ENCODE measurements at regions not wholly inside any gene's neighbourhood (a gene's known extent, or its start where the extent isn't known, plus 50 kb on each side); places are given as distances from the start of the nearest gene placed in this dataset.

DNA sequence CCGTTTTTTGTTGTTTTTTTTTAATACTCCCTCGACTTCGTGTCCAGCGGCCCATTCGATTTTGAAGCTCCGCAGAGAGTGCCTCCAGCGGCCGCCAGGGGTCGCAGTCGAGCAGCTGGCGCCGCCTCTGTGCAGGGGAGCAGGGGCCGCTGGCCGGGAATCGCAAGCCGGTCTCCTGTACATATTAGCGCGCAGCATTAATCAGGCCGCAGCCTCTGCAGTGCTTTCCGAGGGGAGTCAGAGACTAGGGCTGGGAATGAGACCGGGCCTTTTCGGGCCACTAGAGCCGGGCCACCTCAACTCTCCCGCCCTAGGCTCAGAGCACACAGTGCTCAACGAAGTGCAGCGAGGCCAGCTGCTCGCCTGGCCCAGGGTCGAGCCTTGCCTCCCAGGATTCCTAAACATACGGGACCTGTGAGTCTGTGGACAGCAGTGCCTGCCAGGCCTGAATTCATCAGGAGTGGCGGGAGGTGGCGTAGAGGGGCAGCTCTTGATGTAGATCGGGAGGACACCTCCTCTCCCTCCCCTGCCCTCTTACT, 81.8 kb downstream of the EMP1 start (continued):
- TF ChIP-seq, protein P1, sequence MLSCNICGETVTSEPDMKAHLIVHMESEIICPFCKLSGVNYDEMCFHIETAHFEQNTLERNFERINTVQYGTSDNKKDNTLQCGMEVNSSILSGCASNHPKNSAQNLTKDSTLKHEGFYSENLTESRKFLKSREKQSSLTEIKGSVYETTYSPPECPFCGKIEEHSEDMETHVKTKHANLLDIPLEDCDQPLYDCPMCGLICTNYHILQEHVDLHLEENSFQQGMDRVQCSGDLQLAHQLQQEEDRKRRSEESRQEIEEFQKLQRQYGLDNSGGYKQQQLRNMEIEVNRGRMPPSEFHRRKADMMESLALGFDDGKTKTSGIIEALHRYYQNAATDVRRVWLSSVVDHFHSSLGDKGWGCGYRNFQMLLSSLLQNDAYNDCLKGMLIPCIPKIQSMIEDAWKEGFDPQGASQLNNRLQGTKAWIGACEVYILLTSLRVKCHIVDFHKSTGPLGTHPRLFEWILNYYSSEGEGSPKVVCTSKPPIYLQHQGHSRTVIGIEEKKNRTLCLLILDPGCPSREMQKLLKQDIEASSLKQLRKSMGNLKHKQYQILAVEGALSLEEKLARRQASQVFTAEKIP (CRISPR knock-in tag; IDR thresholded peaks at IDR 0.05; ENCODE audit: borderline replicate concordance): no peak
- TF ChIP-seq RXRA (CRISPR knock-in tag; IDR thresholded peaks at IDR 0.05) (no peak), XRCC5 (optimal IDR thresholded peaks at IDR 0.05; ENCODE audit: low read length) (peak; percentile 71), ZNF572 (CRISPR knock-in tag; IDR thresholded peaks at IDR 0.05) (no peak), GFI1 (CRISPR knock-in tag; IDR thresholded peaks at IDR 0.05; ENCODE audit: borderline replicate concordance) (no peak), CBFB (CRISPR knock-in tag; IDR thresholded peaks at IDR 0.05) (no peak), ZNF75D (CRISPR knock-in tag; IDR thresholded peaks at IDR 0.05; ENCODE audit: borderline replicate concordance) (no peak), ZNF629 (CRISPR knock-in tag; conservative IDR thresholded peaks at IDR 0.05) (no peak)
- TF ChIP-seq, protein P2, sequence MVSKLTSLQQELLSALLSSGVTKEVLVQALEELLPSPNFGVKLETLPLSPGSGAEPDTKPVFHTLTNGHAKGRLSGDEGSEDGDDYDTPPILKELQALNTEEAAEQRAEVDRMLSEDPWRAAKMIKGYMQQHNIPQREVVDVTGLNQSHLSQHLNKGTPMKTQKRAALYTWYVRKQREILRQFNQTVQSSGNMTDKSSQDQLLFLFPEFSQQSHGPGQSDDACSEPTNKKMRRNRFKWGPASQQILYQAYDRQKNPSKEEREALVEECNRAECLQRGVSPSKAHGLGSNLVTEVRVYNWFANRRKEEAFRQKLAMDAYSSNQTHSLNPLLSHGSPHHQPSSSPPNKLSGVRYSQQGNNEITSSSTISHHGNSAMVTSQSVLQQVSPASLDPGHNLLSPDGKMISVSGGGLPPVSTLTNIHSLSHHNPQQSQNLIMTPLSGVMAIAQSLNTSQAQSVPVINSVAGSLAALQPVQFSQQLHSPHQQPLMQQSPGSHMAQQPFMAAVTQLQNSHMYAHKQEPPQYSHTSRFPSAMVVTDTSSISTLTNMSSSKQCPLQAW (CRISPR knock-in tag; IDR thresholded peaks at IDR 0.05): peak; percentile 31; the same call in 1 of the 2 replicates
- TF ChIP-seq, protein P3, sequence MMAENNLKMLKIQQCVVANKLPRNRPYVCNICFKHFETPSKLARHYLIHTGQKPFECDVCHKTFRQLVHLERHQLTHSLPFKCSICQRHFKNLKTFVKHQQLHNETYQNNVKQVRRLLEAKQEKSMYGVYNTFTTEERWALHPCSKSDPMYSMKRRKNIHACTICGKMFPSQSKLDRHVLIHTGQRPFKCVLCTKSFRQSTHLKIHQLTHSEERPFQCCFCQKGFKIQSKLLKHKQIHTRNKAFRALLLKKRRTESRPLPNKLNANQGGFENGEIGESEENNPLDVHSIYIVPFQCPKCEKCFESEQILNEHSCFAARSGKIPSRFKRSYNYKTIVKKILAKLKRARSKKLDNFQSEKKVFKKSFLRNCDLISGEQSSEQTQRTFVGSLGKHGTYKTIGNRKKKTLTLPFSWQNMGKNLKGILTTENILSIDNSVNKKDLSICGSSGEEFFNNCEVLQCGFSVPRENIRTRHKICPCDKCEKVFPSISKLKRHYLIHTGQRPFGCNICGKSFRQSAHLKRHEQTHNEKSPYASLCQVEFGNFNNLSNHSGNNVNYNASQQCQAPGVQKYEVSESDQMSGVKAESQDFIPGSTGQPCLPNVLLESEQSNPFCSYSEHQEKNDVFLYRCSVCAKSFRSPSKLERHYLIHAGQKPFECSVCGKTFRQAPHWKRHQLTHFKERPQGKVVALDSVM (CRISPR knock-in tag; IDR thresholded peaks at IDR 0.05): no peak
- TF ChIP-seq, protein P4, sequence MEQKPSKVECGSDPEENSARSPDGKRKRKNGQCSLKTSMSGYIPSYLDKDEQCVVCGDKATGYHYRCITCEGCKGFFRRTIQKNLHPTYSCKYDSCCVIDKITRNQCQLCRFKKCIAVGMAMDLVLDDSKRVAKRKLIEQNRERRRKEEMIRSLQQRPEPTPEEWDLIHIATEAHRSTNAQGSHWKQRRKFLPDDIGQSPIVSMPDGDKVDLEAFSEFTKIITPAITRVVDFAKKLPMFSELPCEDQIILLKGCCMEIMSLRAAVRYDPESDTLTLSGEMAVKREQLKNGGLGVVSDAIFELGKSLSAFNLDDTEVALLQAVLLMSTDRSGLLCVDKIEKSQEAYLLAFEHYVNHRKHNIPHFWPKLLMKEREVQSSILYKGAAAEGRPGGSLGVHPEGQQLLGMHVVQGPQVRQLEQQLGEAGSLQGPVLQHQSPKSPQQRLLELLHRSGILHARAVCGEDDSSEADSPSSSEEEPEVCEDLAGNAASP (CRISPR knock-in tag; IDR thresholded peaks at IDR 0.05; ENCODE audit: borderline replicate concordance): no peak
- TF ChIP-seq, protein P5, sequence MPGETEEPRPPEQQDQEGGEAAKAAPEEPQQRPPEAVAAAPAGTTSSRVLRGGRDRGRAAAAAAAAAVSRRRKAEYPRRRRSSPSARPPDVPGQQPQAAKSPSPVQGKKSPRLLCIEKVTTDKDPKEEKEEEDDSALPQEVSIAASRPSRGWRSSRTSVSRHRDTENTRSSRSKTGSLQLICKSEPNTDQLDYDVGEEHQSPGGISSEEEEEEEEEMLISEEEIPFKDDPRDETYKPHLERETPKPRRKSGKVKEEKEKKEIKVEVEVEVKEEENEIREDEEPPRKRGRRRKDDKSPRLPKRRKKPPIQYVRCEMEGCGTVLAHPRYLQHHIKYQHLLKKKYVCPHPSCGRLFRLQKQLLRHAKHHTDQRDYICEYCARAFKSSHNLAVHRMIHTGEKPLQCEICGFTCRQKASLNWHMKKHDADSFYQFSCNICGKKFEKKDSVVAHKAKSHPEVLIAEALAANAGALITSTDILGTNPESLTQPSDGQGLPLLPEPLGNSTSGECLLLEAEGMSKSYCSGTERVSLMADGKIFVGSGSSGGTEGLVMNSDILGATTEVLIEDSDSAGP (CRISPR knock-in tag; IDR thresholded peaks at IDR 0.05; ENCODE audit: borderline replicate concordance): peak; percentile 23; the same call in 1 of the 2 replicates
- TF ChIP-seq, protein P6, sequence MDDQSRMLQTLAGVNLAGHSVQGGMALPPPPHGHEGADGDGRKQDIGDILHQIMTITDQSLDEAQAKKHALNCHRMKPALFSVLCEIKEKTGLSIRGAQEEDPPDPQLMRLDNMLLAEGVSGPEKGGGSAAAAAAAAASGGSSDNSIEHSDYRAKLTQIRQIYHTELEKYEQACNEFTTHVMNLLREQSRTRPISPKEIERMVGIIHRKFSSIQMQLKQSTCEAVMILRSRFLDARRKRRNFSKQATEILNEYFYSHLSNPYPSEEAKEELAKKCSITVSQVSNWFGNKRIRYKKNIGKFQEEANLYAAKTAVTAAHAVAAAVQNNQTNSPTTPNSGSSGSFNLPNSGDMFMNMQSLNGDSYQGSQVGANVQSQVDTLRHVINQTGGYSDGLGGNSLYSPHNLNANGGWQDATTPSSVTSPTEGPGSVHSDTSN (CRISPR knock-in tag; IDR thresholded peaks at IDR 0.05; ENCODE audit: borderline replicate concordance): no peak
- TF ChIP-seq, protein P7, sequence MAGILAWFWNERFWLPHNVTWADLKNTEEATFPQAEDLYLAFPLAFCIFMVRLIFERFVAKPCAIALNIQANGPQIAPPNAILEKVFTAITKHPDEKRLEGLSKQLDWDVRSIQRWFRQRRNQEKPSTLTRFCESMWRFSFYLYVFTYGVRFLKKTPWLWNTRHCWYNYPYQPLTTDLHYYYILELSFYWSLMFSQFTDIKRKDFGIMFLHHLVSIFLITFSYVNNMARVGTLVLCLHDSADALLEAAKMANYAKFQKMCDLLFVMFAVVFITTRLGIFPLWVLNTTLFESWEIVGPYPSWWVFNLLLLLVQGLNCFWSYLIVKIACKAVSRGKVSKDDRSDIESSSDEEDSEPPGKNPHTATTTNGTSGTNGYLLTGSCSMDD (CRISPR knock-in tag; IDR thresholded peaks at IDR 0.05): no peak

All from HepG2 (cell line).